Muscle of leg (tissue), 3 donors: ENCODE measurements at regions not wholly inside any gene's neighbourhood (a gene's known extent, or its start where the extent isn't known, plus 50 kb on each side); places are given as distances from the start of the nearest gene placed in this dataset.

ENCODE experiments used
- DNase-seq: peaks from one replicate; pipeline ENCODE4 v3.0.0; 2013
- H3K27ac ChIP-seq: one replicate; pipeline ENCODE4 v1.5.1; 2013; ENCODE audit warnings: mild to moderate bottlenecking, low read length, control low read depth
- H3K27me3 ChIP-seq: one replicate; pipeline ENCODE4 v1.6.1; 2013; ENCODE audit warnings: low read length; ENCODE audit not compliant: control insufficient read depth, insufficient read depth
- H3K36me3 ChIP-seq: one replicate; pipeline ENCODE4 v1.6.1; 2013; ENCODE audit warnings: low read length; ENCODE audit not compliant: control insufficient read depth, insufficient read depth
- H3K4me1 ChIP-seq: one replicate; pipeline ENCODE4 v1.6.1; 2013; ENCODE audit warnings: low read length; ENCODE audit not compliant: control insufficient read depth, insufficient read depth
- H3K4me3 ChIP-seq: one replicate; pipeline ENCODE4 v1.5.1; 2013; ENCODE audit warnings: low read length, control low read depth
- H3K9me3 ChIP-seq: replicated peaks from 2 replicates; pipeline ENCODE4 v1.6.1; 2013; ENCODE audit warnings: low read depth, low read length; ENCODE audit not compliant: control insufficient read depth
- WGBS: methylation state at CpG from one replicate; pipeline ENCODE4 v1.1.5; 2013; ENCODE audit warnings: missing lambda C conversion rate; ENCODE audit not compliant: insufficient coverage; 5-methylcytosine and 5-hydroxymethylcytosine counted together

- 74% methylated on average over 2 of the region's 3 CpGs for WGBS
- H3K27ac ChIP-seq = no peak overlapping the region
These were observed 197.1 kb upstream of the TLE3 start for GRCh38 chr15:70294731-70295305.

DNA sequence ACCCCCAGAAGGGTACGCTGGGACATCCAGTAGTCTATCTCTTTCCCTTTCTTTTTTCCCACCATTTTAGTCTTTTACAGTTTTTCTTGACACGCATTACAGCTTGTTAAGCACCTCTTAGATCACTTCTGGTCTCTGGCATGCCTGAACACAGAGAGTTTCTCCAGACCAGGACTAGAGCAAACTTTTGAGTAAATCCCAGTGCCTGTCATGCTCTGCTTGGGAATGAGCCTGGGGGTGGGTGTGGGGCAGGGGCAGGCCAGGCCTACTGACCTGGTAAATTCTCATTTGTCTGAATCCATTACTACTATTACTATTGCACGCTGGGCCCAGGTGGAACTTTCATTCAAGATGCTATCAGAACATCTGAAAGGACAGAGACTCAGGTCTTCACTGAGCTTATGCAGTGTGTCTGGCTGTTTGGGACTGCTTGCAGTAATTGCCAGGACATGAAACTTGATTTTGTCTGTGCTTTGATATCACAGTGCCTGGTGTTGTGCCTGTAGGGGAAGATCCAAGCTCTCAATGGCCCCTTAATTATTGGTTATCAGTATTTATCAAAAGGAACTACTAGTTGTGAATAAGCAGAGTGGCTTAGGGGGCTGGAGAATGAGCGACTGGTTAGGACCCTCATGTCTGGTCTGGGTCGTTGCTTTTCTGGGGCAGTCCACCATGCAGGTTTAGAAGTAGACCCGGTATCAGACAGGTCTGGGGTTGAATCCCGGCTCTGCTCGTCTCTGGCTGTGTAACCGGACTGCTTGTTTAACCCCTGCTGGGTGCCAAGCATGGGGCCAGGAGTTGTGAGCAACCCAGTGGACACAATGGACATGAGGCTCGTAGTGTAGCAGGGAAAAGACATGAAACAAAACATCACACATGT, 196.1 kb upstream of the TLE3 start:
- Histone ChIP-seq H3K9me3 (no peaks in the 10 kb centered on the region), H3K4me1 (peaks cover 19% of the 10 kb centered on the region), H3K36me3 (no peaks in the 10 kb centered on the region), H3K27ac (no peak overlapping the region), H3K4me3 (no peak overlapping the region), H3K27me3 (peaks cover 4% of the 10 kb centered on the region)
- WGBS = 87% methylated on average over 6 of the region's 10 CpGs
- no peak for DNase-seq

More at GRCh38 chr15:70294731-70295305, 197.1 kb upstream of the TLE3 start:
- H3K4me1 ChIP-seq = peaks cover 11% of the 10 kb centered on the region
- H3K4me3 ChIP-seq = no peak overlapping the region
- no peak for DNase-seq
- H3K27me3 ChIP-seq = peaks cover 4% of the 10 kb centered on the region
- H3K9me3 ChIP-seq = no peaks in the 10 kb centered on the region
- no peaks in the 10 kb centered on the region for H3K36me3 ChIP-seq

DNA sequence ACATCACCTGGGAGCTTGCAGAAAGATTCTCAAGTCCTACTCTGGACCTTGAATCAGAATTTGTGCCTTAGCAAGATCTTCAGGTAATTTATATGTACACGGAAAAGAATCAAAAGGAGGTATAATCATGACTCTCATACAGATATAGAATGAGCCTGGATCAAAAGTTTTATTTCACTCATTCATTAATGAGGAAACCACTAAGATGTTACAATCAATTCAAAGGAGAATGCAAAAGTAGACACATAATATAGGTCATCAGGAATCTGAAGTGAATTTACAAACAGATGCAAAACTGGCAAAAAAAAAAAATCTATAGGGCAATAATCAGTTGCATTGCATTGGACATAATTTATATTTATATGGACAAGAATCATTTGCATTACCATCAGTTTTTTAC, 195.4 kb upstream of the TLE3 start:
- no peaks in the 10 kb centered on the region for H3K36me3 ChIP-seq
- peaks cover 4% of the 10 kb centered on the region for H3K27me3 ChIP-seq
- no peak overlapping the region for H3K27ac ChIP-seq
- H3K4me1 ChIP-seq = peaks cover 19% of the 10 kb centered on the region
- no peaks in the 10 kb centered on the region for H3K9me3 ChIP-seq
- no CpG with 5 or more reads among the region's 1 CpG for WGBS
- DNase-seq = no peak
- H3K4me3 ChIP-seq = no peak overlapping the region

- Histone ChIP-seq H3K4me3 (no peak overlapping the region), H3K27me3 (peaks cover 4% of the 10 kb centered on the region), H3K36me3 (no peaks in the 10 kb centered on the region), H3K4me1 (peaks cover 19% of the 10 kb centered on the region), H3K9me3 (no peaks in the 10 kb centered on the region), H3K27ac (no peak overlapping the region)
- 86% methylated on average over 12 of the region's 12 CpGs for WGBS
- no peak for DNase-seq
These were observed 194.5 kb upstream of the TLE3 start for GRCh38 chr15:70292076-70292760.

DNA sequence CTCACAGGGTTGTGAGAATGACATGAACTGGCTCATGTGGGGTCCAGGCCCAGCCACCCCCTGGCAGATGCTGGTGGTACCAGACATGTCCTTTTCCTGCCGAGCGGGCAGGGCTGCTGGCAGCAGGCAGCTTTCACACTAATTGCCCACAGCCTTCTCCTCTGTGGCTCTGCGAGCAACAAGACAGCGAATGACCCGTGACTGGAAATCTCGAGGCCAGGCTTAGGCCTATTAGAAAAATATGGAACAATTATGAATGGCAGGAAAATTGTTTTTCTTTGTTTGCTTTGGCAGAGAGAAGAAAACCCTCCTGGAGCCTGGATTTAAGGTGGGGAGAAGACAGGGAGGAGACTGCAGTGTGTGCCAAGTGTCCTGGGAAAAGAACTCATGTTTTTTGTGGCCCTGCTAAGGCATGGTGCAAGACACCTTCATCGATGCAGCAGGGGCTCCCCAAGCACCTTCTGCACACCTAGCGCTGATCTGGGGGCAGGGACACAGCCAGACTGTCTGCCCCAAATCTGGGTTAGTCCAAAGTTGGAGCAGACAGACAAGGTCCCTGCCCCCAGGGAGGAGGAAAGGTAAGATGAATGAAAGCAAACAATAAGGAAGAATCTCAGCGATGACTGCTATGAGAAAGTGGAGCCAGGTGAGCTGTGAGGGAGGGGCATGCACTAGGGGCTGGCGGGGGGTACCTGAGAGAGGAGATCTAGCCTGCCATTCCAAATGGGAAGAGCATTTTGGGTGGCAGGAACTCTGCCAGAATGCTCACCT, 193.8 kb upstream of the TLE3 start:
- no peaks in the 10 kb centered on the region for H3K9me3 ChIP-seq
- no peaks in the 10 kb centered on the region for H3K36me3 ChIP-seq
- no peak overlapping the region for H3K27ac ChIP-seq
- DNase-seq = no peak
- 83% methylated on average over 5 of the region's 10 CpGs for WGBS
- peaks cover 19% of the 10 kb centered on the region for H3K4me1 ChIP-seq
- H3K27me3 ChIP-seq = peaks cover 4% of the 10 kb centered on the region
- H3K4me3 ChIP-seq = no peak overlapping the region

- Histone ChIP-seq H3K36me3 (no peaks in the 10 kb centered on the region), H3K27ac (no peak overlapping the region), H3K4me1 (peaks cover 19% of the 10 kb centered on the region), H3K4me3 (no peak overlapping the region), H3K9me3 (no peaks in the 10 kb centered on the region), H3K27me3 (peaks cover 4% of the 10 kb centered on the region)
- WGBS = 94% methylated on average over 6 of the region's 6 CpGs
- no peak for DNase-seq
These were observed 193.0 kb upstream of the TLE3 start for GRCh38 chr15:70290708-70291107.

- peaks cover 19% of the 10 kb centered on the region for H3K4me1 ChIP-seq
- H3K27me3 ChIP-seq = peaks cover 4% of the 10 kb centered on the region
- no peak overlapping the region for H3K27ac ChIP-seq
- DNase-seq = peak; percentile 59
- 20% methylated on average over 3 of the region's 8 CpGs for WGBS
- no peaks in the 10 kb centered on the region for H3K9me3 ChIP-seq
- no peaks in the 10 kb centered on the region for H3K36me3 ChIP-seq
- H3K4me3 ChIP-seq = no peak overlapping the region
These were observed 191.7 kb upstream of the TLE3 start for GRCh38 chr15:70289191-70289955.

- Histone ChIP-seq H3K36me3 (no peaks in the 10 kb centered on the region), H3K27me3 (peaks cover 4% of the 10 kb centered on the region), H3K4me1 (peaks cover 22% of the 10 kb centered on the region), H3K27ac (no peak overlapping the region), H3K4me3 (no peak overlapping the region), H3K9me3 (no peaks in the 10 kb centered on the region)
- 71% methylated on average over 2 of the region's 5 CpGs for WGBS
- DNase-seq = no peak
These were observed 188.5 kb upstream of the TLE3 start for GRCh38 chr15:70286113-70286806.
